HCT116 (cell line): ENCODE measurements at regions not wholly inside any gene's neighbourhood (a gene's known extent, or its start where the extent isn't known, plus 50 kb on each side); places are given as distances from the start of the nearest gene placed in this dataset.

Experiments
- ATAC-seq: fragments of 200-7000 bp; cut with Tn5 transposase; 2 replicates; pipeline ENCODE4 v1.9.1; 2020; ENCODE audit warnings: mild to moderate bottlenecking, moderate library complexity
- BruUV-seq: library from RNA; stranded (reverse); fragments of 400-500 nt; replicated peaks from 2 replicates; lab custom pipeline; 2021; lab: Mats Ljungman, UMichigan
- CTCF ChIA-PET: fragments of 300-600 bp; sonication (Branson Sonifier 250); formaldehyde crosslinking; loops from one replicate; lab custom pipeline; 2021; ENCODE audit warnings: antibody characterized with exemption; lab: Charles Lee
- POLR2A ChIA-PET: fragments of 300-600, 350-600 bp; sonication (Branson Sonifier 250); formaldehyde crosslinking; loops from one replicate; lab custom pipeline; 2021; ENCODE audit warnings: antibody characterized with exemption; lab: Charles Lee
- RAD21 ChIA-PET, 2 experiments: fragments of 300-600 bp; sonication (Branson Sonifier 250); formaldehyde crosslinking; loops; one replicate each; lab custom pipeline; 2023; ENCODE audit warnings: low total read pairs in 2 of 2; ENCODE audit not compliant: uncharacterized antibody in 2 of 2, unreplicated experiment in 2 of 2, low non-redundant PET in 1 of 2; lab: Charles Lee
- DNase-seq: peaks from one replicate; pipeline ENCODE4 v3.0.0-alpha.2; 2010; ENCODE audit warnings: low read depth, low spot score
- H2AFZ ChIP-seq: fragments of 200-600 bp; shearing (Covaris generic), sonication (generic); 2 replicates; pipeline ENCODE4 v1.6.1; 2017; ENCODE audit warnings: low read depth, mixed run types, mixed read lengths, antibody characterized with exemption, low read length; ENCODE audit not compliant: poor library complexity, severe bottlenecking
- H3K27ac ChIP-seq: 2 replicates; pipeline ENCODE4 v1.5.1; 2012; ENCODE audit warnings: low read depth, low read length
- H3K27me3 ChIP-seq: fragments of 200-600 bp; sonication (generic); 2 replicates; pipeline ENCODE4 v1.6.1; 2016; ENCODE audit warnings: mixed run types, low read length, mixed read lengths; ENCODE audit not compliant: insufficient read depth
- H3K36me3 ChIP-seq, 2 experiments: fragments of 200-500 bp in 1 of 2; fragments of 200-600 bp in 1 of 2; sonication (Bioruptor generic) in 1 of 2; sonication (generic) in 1 of 2; 2 replicates each; pipeline versions ENCODE4 v1.5.1 to v1.6.1; 2014 to 2016; ENCODE audit warnings: low read length in 2 of 2, inconsistent platforms in 1 of 2, mixed read lengths in 1 of 2, mixed run types in 1 of 2; ENCODE audit not compliant: insufficient read depth in 2 of 2, control insufficient read depth in 1 of 2
- H3K4me1 ChIP-seq, 2 experiments: fragments of 200-600 bp in 1 of 2; sonication (generic) in 1 of 2; 2 replicates each; pipeline versions ENCODE4 v1.5.1 to v1.6.1; 2012 to 2017; ENCODE audit warnings: low read length in 2 of 2, inconsistent platforms in 1 of 2, mild to moderate bottlenecking in 1 of 2, mixed read lengths in 1 of 2, mixed run types in 1 of 2, moderate library complexity in 1 of 2; ENCODE audit not compliant: insufficient read depth in 2 of 2, control insufficient read depth in 1 of 2
- H3K4me2 ChIP-seq: fragments of 200-600 bp; sonication (generic); 2 replicates; pipeline ENCODE4 v1.6.1; 2017; ENCODE audit warnings: mixed run types, low read length, mixed read lengths
- H3K4me3 ChIP-seq, 2 experiments: fragments of 200-600 bp in 1 of 2; sonication (generic) in 1 of 2; replicated peaks in 1 of 2; 2 replicates each; pipeline ENCODE4 v1.5.1; 2011 to 2016; ENCODE audit warnings: low read length in 2 of 2, control low read depth in 1 of 2, low read depth in 1 of 2, mild to moderate bottlenecking in 1 of 2, mixed read lengths in 1 of 2, mixed run types in 1 of 2
- H3K79me2 ChIP-seq: fragments of 200-600 bp; sonication (generic); 2 replicates; pipeline ENCODE4 v1.6.1; 2017; ENCODE audit warnings: mild to moderate bottlenecking, mixed run types, low read length, moderate library complexity, mixed read lengths; ENCODE audit not compliant: insufficient read depth
- H3K9ac ChIP-seq: fragments of 200-600 bp; sonication (generic); 2 replicates; pipeline ENCODE4 v1.6.1; 2016; ENCODE audit warnings: low read length, mixed read lengths
- H3K9me2 ChIP-seq: fragments of 200-600 bp; sonication (generic), shearing (Covaris generic); 2 replicates; pipeline ENCODE4 v1.6.1; 2017; ENCODE audit warnings: mixed run types, mild to moderate bottlenecking, moderate library complexity; ENCODE audit not compliant: insufficient read depth
- H3K9me3 ChIP-seq, 2 experiments: fragments of 200-500 bp in 1 of 2; fragments of 200-600 bp in 1 of 2; sonication (Bioruptor generic) in 1 of 2; sonication (generic) in 1 of 2; 2 replicates each; pipeline ENCODE4 v1.6.1; 2014 to 2017; ENCODE audit warnings: low read length in 2 of 2, mixed read lengths in 2 of 2, inconsistent platforms in 1 of 2, low read depth in 1 of 2, mild to moderate bottlenecking in 1 of 2, mixed run types in 1 of 2, moderate library complexity in 1 of 2; ENCODE audit not compliant: control insufficient read depth in 1 of 2, insufficient read depth in 1 of 2
- H4K20me1 ChIP-seq: fragments of 200-600 bp; sonication (generic), shearing (Covaris generic); 2 replicates; pipeline ENCODE4 v1.6.1; 2017; ENCODE audit warnings: mixed run types, mild to moderate bottlenecking, moderate library complexity; ENCODE audit not compliant: insufficient read depth
- CEBPB ChIP-seq: IDR thresholded peaks from 2 replicates; pipeline ENCODE4 v1.6.1; 2012; ENCODE audit warnings: low read depth
- ELF1 ChIP-seq: IDR thresholded peaks from 2 replicates; pipeline ENCODE4 v1.6.1; 2012; ENCODE audit warnings: low read depth, borderline replicate concordance
- EZH2 ChIP-seq: fragments of 200-600 bp; sonication (generic); IDR thresholded peaks from 2 replicates; pipeline ENCODE4 v1.6.1; 2017; ENCODE audit warnings: antibody characterized with exemption, mixed run types
- EZH2phosphoT487 ChIP-seq: fragments of 200-600 bp; IDR thresholded peaks from 2 replicates; pipeline ENCODE4 v1.6.1; 2018; ENCODE audit warnings: antibody characterized with exemption, borderline replicate concordance
- JUND ChIP-seq: IDR thresholded peaks from 2 replicates; pipeline ENCODE4 v1.6.1; 2012
- POLR2A ChIP-seq: IDR thresholded peaks from 2 replicates; pipeline ENCODE4 v1.7.0; 2011; ENCODE audit warnings: borderline replicate concordance; ENCODE audit not compliant: insufficient read depth, insufficient read length; ENCODE audit errors: extremely low read depth
- SIN3A ChIP-seq: IDR thresholded peaks from 2 replicates; pipeline ENCODE4 v1.6.1; 2012; ENCODE audit warnings: low read depth
- SP1 ChIP-seq: IDR thresholded peaks from 2 replicates; pipeline ENCODE4 v1.6.1; 2012; ENCODE audit warnings: low read depth
- SRF ChIP-seq: IDR thresholded peaks from 2 replicates; pipeline ENCODE4 v1.6.1; 2012; ENCODE audit warnings: low read depth
- YY1 ChIP-seq: IDR thresholded peaks from 2 replicates; pipeline ENCODE4 v1.6.1; 2011; ENCODE audit warnings: low read length, low read depth, moderate library complexity, mild to moderate bottlenecking; ENCODE audit not compliant: insufficient replicate concordance; ENCODE audit errors: extremely low read depth
- ZBTB33 ChIP-seq: IDR thresholded peaks from 2 replicates; pipeline ENCODE4 v1.6.1; 2011; ENCODE audit warnings: mild to moderate bottlenecking, low read length, moderate library complexity; ENCODE audit not compliant: insufficient replicate concordance; ENCODE audit errors: extremely low read depth
- ZFX ChIP-seq: fragments of 450-650 bp; IDR thresholded peaks from 2 replicates; pipeline ENCODE4 v1.6.1; 2017
- ZNF274 ChIP-seq: fragments of 200-500 bp; sonication (Bioruptor generic); IDR thresholded peaks from 2 replicates; pipeline ENCODE4 v1.6.1; 2014; ENCODE audit warnings: mild to moderate bottlenecking, low read depth, low read length, inconsistent platforms
- intact Hi-C: fragments of 100-400 bp; cut with micrococcal nuclease; formaldehyde crosslinking; loops from 2 replicates; pipeline ENCODE4 v1.10.0; 2022

DNA sequence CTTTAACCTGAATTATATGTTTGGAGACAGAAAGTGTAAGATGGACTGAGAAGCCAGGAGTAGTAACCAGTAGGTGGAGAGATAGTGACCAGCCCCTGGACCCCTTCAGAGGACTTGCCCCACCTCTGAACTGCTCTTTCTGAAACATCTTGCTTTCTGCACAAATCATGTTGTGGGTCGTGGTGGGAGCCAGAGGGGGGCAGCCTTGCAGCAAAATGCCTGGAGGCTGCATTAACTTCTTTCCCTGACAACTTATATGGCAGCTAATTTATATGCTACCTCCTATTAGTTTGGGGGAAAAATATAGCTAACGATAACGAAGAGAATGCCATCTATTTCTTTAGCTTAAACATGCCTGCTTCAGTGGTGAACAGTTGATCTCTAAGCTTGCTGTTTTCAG is 859.8 kb downstream of the MAFB start:
- no peak overlapping the region for H3K4me3 ChIP-seq
- no peak overlapping the region for H2AFZ ChIP-seq
- H3K4me1 ChIP-seq: no peaks in the 10 kb centered on the region
- no peak overlapping the region for H3K27ac ChIP-seq
- no peak for ATAC-seq
- no peaks in the 10 kb centered on the region for H3K79me2 ChIP-seq
- H3K9ac ChIP-seq: no peak overlapping the region
- no peaks in the 10 kb centered on the region for H3K27me3 ChIP-seq
- no peaks in the 10 kb centered on the region for H3K9me2 ChIP-seq
- H3K9me3 ChIP-seq: peaks cover 0 to 24% of the 10 kb centered on the region in 2 experiments; a peak in 3 of 4 replicates
- no peak overlapping the region for H3K4me2 ChIP-seq
- DNase-seq: no peak
- TF ChIP-seq ELF1 (no peak), YY1 (no peak), ZNF274 (no peak)
- ChIA-PET RAD21 (no interaction called here), CTCF (no interaction called here), POLR2A (no interaction called here)
- intact Hi-C loops: no loop called here
- no peaks in the 10 kb centered on the region for H4K20me1 ChIP-seq
- no TSS peak for BruUV-seq
- H3K36me3 ChIP-seq: no peaks in the 10 kb centered on the region

GRCh38 chr20:39825950-39826349 is 863.1 kb downstream of the MAFB start:
- H3K79me2 ChIP-seq: no peaks in the 10 kb centered on the region
- H3K4me2 ChIP-seq: no peak overlapping the region
- H3K4me1 ChIP-seq: no peaks in the 10 kb centered on the region
- ChIA-PET POLR2A (no interaction called here), RAD21 (no interaction called here), CTCF (no interaction called here)
- ATAC-seq: no peak
- intact Hi-C loops: no loop called here
- H3K9ac ChIP-seq: no peak overlapping the region
- H3K9me3 ChIP-seq: peaks cover 4 to 20% of the 10 kb centered on the region in 2 experiments; a peak in 3 of 4 replicates
- no peak for TF ChIP-seq POLR2A
- TF ChIP-seq JUND: no peak
- TF ChIP-seq SRF: no peak
- TF ChIP-seq SP1: no peak
- no peak for TF ChIP-seq ZNF274
- TF ChIP-seq ZBTB33: no peak
- TF ChIP-seq EZH2phosphoT487: no peak
- TF ChIP-seq EZH2: no peak
- no peak for TF ChIP-seq SIN3A
- TF ChIP-seq CEBPB: no peak
- TF ChIP-seq ZFX: no peak
- TF ChIP-seq, all 23 proteins: peak for 0
- Histone ChIP-seq H3K9me2 (no peaks in the 10 kb centered on the region), H3K4me3 (no peak overlapping the region), H3K27ac (no peak overlapping the region), H3K27me3 (no peaks in the 10 kb centered on the region), H4K20me1 (no peaks in the 10 kb centered on the region), H3K36me3 (no peaks in the 10 kb centered on the region), H2AFZ (no peak overlapping the region)
- no TSS peak for BruUV-seq
- DNase-seq: no peak
